Panc1 (cell line): ENCODE measurements at regions not wholly inside any gene's neighbourhood (a gene's known extent, or its start where the extent isn't known, plus 50 kb on each side); places are given as distances from the start of the nearest gene placed in this dataset.

ENCODE experiments used
- ATAC-seq: fragments of 200-7000 bp; cut with Tn5 transposase; 2 replicates; pipeline ENCODE4 v1.9.1; 2020; ENCODE audit warnings: mild to moderate bottlenecking, moderate library complexity
- BruUV-seq: library from RNA; stranded (reverse); fragments of 400-500 nt; replicated peaks from 2 replicates; lab custom pipeline; 2021; lab: Mats Ljungman, UMichigan
- CTCF ChIA-PET: fragments of 300-600 bp; sonication (Branson Sonifier 250); formaldehyde crosslinking; loops from one replicate; lab custom pipeline; 2022; ENCODE audit warnings: antibody characterized with exemption; lab: Charles Lee
- POLR2A ChIA-PET: fragments of 300-600 bp; sonication (Branson Sonifier 250); formaldehyde crosslinking; loops from one replicate; lab custom pipeline; 2022; ENCODE audit warnings: antibody characterized with exemption; lab: Charles Lee
- DNase-seq: peaks from one replicate; pipeline ENCODE4 v3.0.0-alpha.2; 2010; ENCODE audit warnings: low read depth, low spot score
- H3K27ac ChIP-seq: 2 replicates; pipeline ENCODE4 v1.5.1; 2011; ENCODE audit warnings: mild to moderate bottlenecking, low read length, inconsistent platforms
- H3K27me3 ChIP-seq: fragments of 200-500 bp; sonication (Bioruptor generic); 2 replicates; pipeline ENCODE4 v1.6.0; 2014; ENCODE audit warnings: low read length, inconsistent platforms; ENCODE audit not compliant: control insufficient read depth, insufficient read depth
- H3K36me3 ChIP-seq: fragments of 200-500 bp; sonication (Bioruptor generic); 2 replicates; pipeline ENCODE4 v1.5.1; 2014; ENCODE audit warnings: inconsistent platforms, mild to moderate bottlenecking, low read length, moderate library complexity; ENCODE audit not compliant: control insufficient read depth, insufficient read depth
- H3K4me1 ChIP-seq: 2 replicates; pipeline ENCODE4 v1.5.1; 2011; ENCODE audit warnings: inconsistent platforms, mild to moderate bottlenecking, low read length, moderate library complexity; ENCODE audit not compliant: control insufficient read depth, insufficient read depth
- H3K4me3 ChIP-seq, 2 experiments: 2 replicates each; pipeline ENCODE4 v1.5.1; 2011 to 2012; ENCODE audit warnings: low read depth in 2 of 2, low read length in 2 of 2, mild to moderate bottlenecking in 2 of 2, inconsistent platforms in 1 of 2, moderate library complexity in 1 of 2
- H3K9me3 ChIP-seq: fragments of 200-500 bp; sonication (Bioruptor generic); 2 replicates; pipeline ENCODE4 v1.5.1; 2014; ENCODE audit warnings: low read depth, mild to moderate bottlenecking, inconsistent platforms, low read length, moderate library complexity; ENCODE audit not compliant: control insufficient read depth, insufficient read depth
- POLR2AphosphoS5 ChIP-seq: IDR thresholded peaks from 2 replicates; pipeline ENCODE4 v1.6.1; 2012; ENCODE audit warnings: mild to moderate bottlenecking, low read depth, low read length, moderate library complexity
- SIN3A ChIP-seq: IDR thresholded peaks from 2 replicates; pipeline ENCODE4 v1.6.1; 2012; ENCODE audit warnings: low read depth, mild to moderate bottlenecking, low read length, moderate library complexity, borderline replicate concordance; ENCODE audit not compliant: insufficient read depth
- TCF7L2 ChIP-seq: IDR thresholded peaks from 2 replicates; pipeline ENCODE4 v1.6.1; 2011; ENCODE audit warnings: mild to moderate bottlenecking, low read depth, low read length, inconsistent platforms
- in situ Hi-C: cut with HindIII; loops from 2 replicates; pipeline ENCODE4 v1.10.0; 2016; ENCODE audit warnings: low sequenced_read_pairs, low pct_unique_long_range_greater_than_20kb
- intact Hi-C: fragments of 100-400 bp; cut with micrococcal nuclease; formaldehyde crosslinking; loops from one replicate; pipeline ENCODE4 v1.10.0; 2022; ENCODE audit not compliant: unreplicated experiment
- TF ChIP-seq, protein P1 (sequence below), 2 experiments: IDR thresholded peaks; 2 replicates each; pipeline ENCODE4 v1.6.1; 2011 to 2012; ENCODE audit warnings: low read depth in 2 of 2, control low read depth in 1 of 2, low read length in 1 of 2, mild to moderate bottlenecking in 1 of 2, moderate library complexity in 1 of 2; ENCODE audit not compliant: insufficient read depth in 1 of 2
- TF ChIP-seq, protein P2 (sequence below): fragments of 450-650 bp; IDR thresholded peaks from 2 replicates; pipeline ENCODE4 v1.5.1; 2017; ENCODE audit warnings: mild to moderate bottlenecking

DNA sequence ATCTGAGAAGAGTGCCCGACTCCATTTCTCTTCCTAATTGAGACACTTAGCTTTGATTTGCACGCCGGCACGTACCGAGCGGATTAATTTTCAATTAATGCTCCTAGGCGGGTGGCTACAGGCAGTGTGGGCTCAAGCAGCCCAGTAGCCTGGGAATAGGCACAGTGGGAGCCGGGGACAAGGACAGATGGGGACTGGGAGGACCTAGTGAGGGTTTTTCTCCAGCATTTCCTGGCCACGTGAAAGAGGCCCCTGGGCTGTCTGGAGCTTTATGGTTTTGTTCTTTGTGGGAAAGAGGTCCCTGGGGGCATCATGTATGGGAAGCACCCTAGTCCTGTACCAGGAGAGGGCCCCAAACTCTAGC lies 78.6 kb upstream of the CSF3R start:
- TF ChIP-seq, protein P1, sequence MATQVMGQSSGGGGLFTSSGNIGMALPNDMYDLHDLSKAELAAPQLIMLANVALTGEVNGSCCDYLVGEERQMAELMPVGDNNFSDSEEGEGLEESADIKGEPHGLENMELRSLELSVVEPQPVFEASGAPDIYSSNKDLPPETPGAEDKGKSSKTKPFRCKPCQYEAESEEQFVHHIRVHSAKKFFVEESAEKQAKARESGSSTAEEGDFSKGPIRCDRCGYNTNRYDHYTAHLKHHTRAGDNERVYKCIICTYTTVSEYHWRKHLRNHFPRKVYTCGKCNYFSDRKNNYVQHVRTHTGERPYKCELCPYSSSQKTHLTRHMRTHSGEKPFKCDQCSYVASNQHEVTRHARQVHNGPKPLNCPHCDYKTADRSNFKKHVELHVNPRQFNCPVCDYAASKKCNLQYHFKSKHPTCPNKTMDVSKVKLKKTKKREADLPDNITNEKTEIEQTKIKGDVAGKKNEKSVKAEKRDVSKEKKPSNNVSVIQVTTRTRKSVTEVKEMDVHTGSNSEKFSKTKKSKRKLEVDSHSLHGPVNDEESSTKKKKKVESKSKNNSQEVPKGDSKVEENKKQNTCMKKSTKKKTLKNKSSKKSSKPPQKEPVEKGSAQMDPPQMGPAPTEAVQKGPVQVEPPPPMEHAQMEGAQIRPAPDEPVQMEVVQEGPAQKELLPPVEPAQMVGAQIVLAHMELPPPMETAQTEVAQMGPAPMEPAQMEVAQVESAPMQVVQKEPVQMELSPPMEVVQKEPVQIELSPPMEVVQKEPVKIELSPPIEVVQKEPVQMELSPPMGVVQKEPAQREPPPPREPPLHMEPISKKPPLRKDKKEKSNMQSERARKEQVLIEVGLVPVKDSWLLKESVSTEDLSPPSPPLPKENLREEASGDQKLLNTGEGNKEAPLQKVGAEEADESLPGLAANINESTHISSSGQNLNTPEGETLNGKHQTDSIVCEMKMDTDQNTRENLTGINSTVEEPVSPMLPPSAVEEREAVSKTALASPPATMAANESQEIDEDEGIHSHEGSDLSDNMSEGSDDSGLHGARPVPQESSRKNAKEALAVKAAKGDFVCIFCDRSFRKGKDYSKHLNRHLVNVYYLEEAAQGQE (IDR thresholded peaks at IDR 0.05; ENCODE audit: insufficient read depth in 1 of 2, low read depth in 2 of 2, low read length in 1 of 2): no peak
- TF ChIP-seq SIN3A (no peak), POLR2AphosphoS5 (no peak), TCF7L2 (no peak)
- TF ChIP-seq, protein P2, sequence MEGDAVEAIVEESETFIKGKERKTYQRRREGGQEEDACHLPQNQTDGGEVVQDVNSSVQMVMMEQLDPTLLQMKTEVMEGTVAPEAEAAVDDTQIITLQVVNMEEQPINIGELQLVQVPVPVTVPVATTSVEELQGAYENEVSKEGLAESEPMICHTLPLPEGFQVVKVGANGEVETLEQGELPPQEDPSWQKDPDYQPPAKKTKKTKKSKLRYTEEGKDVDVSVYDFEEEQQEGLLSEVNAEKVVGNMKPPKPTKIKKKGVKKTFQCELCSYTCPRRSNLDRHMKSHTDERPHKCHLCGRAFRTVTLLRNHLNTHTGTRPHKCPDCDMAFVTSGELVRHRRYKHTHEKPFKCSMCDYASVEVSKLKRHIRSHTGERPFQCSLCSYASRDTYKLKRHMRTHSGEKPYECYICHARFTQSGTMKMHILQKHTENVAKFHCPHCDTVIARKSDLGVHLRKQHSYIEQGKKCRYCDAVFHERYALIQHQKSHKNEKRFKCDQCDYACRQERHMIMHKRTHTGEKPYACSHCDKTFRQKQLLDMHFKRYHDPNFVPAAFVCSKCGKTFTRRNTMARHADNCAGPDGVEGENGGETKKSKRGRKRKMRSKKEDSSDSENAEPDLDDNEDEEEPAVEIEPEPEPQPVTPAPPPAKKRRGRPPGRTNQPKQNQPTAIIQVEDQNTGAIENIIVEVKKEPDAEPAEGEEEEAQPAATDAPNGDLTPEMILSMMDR: no peak
- DNase-seq: no peak
- in situ Hi-C loops (no loop called here), intact Hi-C loops (no loop called here)
- H3K4me1 ChIP-seq: no peaks in the 10 kb centered on the region
- ChIA-PET CTCF (no interaction called here), POLR2A (no interaction called here)
- H3K27me3 ChIP-seq: no peaks in the 10 kb centered on the region; the same call in 1 of the 2 replicates
- no peak overlapping the region for H3K4me3 ChIP-seq
- BruUV-seq: no TSS peak
- no peak overlapping the region for H3K27ac ChIP-seq
- H3K36me3 ChIP-seq: no peaks in the 10 kb centered on the region
- H3K9me3 ChIP-seq: no peaks in the 10 kb centered on the region
- no peak for ATAC-seq

DNA sequence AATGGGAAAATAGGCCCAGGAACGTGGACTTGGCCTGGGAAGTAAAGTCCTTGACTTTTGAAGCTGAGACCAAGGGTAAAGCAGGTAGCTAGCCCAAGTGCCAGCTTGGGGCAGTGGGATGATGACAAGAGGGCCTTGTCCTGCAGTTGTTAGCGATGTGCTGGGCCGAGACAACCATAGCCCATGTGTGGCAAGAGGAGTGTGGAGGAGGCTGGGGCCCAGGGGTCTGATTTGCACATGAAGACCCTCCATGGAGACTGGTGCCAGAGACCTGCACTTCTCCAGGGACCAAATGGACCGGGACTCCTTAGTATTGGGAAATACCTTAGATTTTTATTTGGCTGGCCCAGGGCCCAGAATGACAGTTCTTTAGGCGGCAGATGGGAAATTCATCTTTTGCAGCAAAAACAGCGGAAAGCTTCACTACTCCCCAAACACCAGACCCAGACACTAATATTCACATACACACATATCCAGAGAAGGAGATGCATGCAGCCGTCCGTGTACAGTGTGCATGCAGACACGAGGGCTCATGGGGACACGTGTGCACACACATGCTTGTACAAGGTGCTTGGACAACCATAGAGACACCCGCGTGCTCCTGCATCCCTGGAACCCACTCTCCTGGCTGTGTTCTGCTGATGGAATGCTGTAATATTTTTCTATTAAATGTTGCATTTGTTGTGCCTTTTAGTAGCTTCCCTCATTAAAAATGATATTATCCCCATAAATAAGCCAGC lies 78.1 kb upstream of the CSF3R start:
- no TSS peak for BruUV-seq
- Histone ChIP-seq H3K4me1 (no peaks in the 10 kb centered on the region), H3K36me3 (no peaks in the 10 kb centered on the region), H3K4me3 (no peak overlapping the region), H3K27me3 (no peaks in the 10 kb centered on the region; the same call in 1 of the 2 replicates), H3K27ac (no peak overlapping the region), H3K9me3 (no peaks in the 10 kb centered on the region)
- in situ Hi-C loops (no loop called here), intact Hi-C loops (no loop called here)
- CTCF ChIA-PET: no interaction called here
- POLR2A ChIA-PET: no interaction called here
- DNase-seq: no peak
- TF ChIP-seq, protein P1 (IDR thresholded peaks at IDR 0.05; ENCODE audit: insufficient read depth in 1 of 2, low read depth in 2 of 2, low read length in 1 of 2): no peak
- TF ChIP-seq POLR2AphosphoS5 (no peak), SIN3A (no peak), TCF7L2 (no peak)
- TF ChIP-seq, protein P2: no peak
- ATAC-seq: no peak
